ENCODE measurements at regions not wholly inside any gene's neighbourhood (a gene's known extent, or its start where the extent isn't known, plus 50 kb on each side); places are given as distances from the start of the nearest gene placed in this dataset.

DNA sequence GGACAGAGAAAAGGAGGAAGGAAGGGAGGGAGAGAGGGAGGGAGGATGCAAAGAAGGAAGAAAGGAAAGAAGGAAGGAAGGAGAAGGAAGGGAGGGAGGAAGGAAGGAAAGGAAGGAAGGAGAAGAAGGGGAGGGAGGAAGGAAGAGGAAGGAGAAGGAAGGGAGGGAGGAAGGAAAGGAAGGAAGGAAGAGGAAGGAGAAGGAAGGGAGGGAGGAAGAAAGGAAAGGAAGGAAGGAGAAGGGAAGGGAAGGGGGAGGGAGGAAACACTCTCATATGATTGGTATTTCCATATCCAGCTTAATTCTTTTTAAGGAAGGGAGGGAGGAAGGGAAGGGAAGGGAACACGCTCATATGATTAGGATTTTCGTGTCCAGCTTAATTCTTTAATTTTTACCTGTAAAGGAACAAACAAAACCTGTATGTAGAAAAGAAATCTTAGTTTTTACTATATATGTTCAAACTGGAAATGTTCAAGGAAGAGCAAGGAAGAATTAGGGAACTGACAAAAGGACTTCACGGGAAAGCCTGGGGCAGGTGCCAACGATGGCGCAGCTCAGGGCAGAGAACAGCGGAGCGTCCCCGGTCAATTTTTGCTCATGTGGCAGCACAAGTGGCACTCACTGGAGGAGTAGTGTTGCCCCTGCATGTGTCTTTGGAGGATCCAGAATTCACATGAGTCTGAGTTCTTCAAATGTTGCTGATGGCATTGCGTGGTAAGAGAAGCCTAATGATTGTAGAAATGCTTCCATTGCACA, 228.6 kb downstream of the ZNF516 start:
- no peak for TF ChIP-seq CTCF (IDR thresholded peaks at IDR 0.05)
- H3K9me3 ChIP-seq: no peaks in the 10 kb centered on the region
- H3K36me3 ChIP-seq: no peaks in the 10 kb centered on the region
- peaks cover 0 to 13% of the 10 kb centered on the region in 2 donors for H3K4me1 ChIP-seq (ENCODE audit: control insufficient read depth in 1 of 2, low read depth in 2 of 2)
- DNase-seq (ENCODE audit: low spot score): no peak
- H3K27me3 ChIP-seq (replicated peaks; ENCODE audit: insufficient read depth): no peaks in the 10 kb centered on the region
- peak overlapping the region; percentile 72 to 88 for H3K27ac ChIP-seq
- no peak for ATAC-seq (ENCODE audit: insufficient number of reproducible peaks, low FRiP score, low read depth)
- H3K4me3 ChIP-seq: peak overlapping the region; percentile 61

- H3K36me3 ChIP-seq: no peaks in the 10 kb centered on the region
- peaks cover 0 to 13% of the 10 kb centered on the region in 2 donors for H3K4me1 ChIP-seq (ENCODE audit: control insufficient read depth in 1 of 2, low read depth in 2 of 2)
- H3K27ac ChIP-seq: peak overlapping the region; percentile 72 to 88
- TF ChIP-seq CTCF (IDR thresholded peaks at IDR 0.05): no peak
- H3K9me3 ChIP-seq: no peaks in the 10 kb centered on the region
- peak overlapping the region; percentile 61 for H3K4me3 ChIP-seq
- no peaks in the 10 kb centered on the region for H3K27me3 ChIP-seq (replicated peaks; ENCODE audit: insufficient read depth)
- DNase-seq (ENCODE audit: low spot score) (no peak), ATAC-seq (ENCODE audit: insufficient number of reproducible peaks, low FRiP score, low read depth) (no peak)
These were observed 229.4 kb downstream of the ZNF516 start for GRCh38 chr18:76265497-76266235.

GRCh38 chr18:76264876-76265250, 230.2 kb downstream of the ZNF516 start:
- Histone ChIP-seq H3K9me3 (no peaks in the 10 kb centered on the region), H3K27me3 (replicated peaks; ENCODE audit: insufficient read depth) (no peaks in the 10 kb centered on the region), H3K4me1 (ENCODE audit: control insufficient read depth in 1 of 2, low read depth in 2 of 2) (peaks cover 0 to 13% of the 10 kb centered on the region in 2 donors), H3K36me3 (no peaks in the 10 kb centered on the region), H3K27ac (peak overlapping the region in 1 of 2 donors; percentile 88), H3K4me3 (no peak overlapping the region)
- no peak for TF ChIP-seq CTCF (IDR thresholded peaks at IDR 0.05)
- DNase-seq (ENCODE audit: low spot score) (no peak), ATAC-seq (ENCODE audit: insufficient number of reproducible peaks, low FRiP score, low read depth) (no peak)

DNA sequence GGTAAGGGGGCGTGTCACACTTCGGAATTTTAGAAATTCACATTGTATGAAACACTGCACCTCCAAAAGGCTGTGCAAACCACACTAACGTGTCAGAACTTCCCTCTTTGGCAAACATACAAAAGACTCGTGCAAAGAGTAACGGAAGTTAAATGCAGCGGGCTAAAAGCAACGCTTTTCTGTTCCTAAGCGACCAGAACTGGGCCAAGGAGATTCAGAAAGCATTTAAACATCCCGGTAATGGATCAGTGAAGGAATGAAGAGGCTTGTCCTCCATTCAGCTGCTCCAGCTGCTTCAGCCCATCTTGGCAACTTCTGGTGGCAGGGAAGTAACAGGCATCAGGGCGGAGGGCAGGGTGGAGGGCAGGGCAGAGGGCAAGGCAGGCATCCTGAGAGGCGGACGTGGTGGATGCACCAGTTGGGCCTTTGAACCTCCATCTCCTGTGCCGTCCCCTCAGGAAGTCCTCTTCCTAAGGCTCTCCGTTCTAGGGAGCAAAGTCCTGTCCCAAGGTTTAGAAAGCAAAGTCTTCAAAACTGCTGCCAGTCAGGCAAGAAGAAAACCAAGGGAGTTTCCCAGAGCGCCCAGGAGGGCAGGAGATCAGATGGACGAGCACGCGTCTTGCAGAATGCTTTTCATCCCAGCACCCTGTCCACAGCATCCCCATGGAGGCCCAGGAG, 230.7 kb downstream of the ZNF516 start:
- H3K27me3 ChIP-seq (replicated peaks; ENCODE audit: insufficient read depth): no peaks in the 10 kb centered on the region
- ATAC-seq (ENCODE audit: insufficient number of reproducible peaks, low FRiP score, low read depth): no peak
- H3K27ac ChIP-seq: peak overlapping the region in 1 of 2 donors; percentile 88
- H3K36me3 ChIP-seq: no peaks in the 10 kb centered on the region
- peaks cover 0 to 13% of the 10 kb centered on the region in 2 donors for H3K4me1 ChIP-seq (ENCODE audit: control insufficient read depth in 1 of 2, low read depth in 2 of 2)
- TF ChIP-seq CTCF (IDR thresholded peaks at IDR 0.05): no peak
- H3K9me3 ChIP-seq: no peaks in the 10 kb centered on the region
- no peak for DNase-seq (ENCODE audit: low spot score)
- H3K4me3 ChIP-seq: no peak overlapping the region

All from thoracic aorta (tissue), 2 donors.